ENCODE measurements at regions not wholly inside any gene's neighbourhood (a gene's known extent, or its start where the extent isn't known, plus 50 kb on each side); places are given as distances from the start of the nearest gene placed in this dataset.

DNA sequence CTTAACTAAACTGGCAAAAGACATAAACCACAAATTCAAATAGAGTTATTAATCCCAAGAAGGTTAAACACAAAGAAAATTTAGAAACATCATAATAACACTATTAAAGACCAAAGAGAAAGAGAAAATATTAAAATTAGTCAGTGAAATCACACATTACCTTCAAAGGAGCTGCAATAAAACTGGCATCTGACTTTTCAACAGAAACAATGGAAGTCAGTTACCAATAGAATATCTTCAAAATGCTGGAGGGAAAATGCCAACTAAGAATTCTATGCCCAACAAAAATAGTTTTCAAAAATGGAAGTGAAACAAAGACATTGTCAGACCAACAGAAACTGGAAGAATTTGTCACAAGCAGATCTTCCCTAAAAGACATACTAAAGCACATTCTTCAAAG lies 68.7 kb upstream of the RNF7 start:
- TF ChIP-seq CEBPB (IDR thresholded peaks at IDR 0.05; ENCODE audit: low read depth, low read length) (no peak), CTCF (conservative IDR thresholded peaks at IDR 0.05; ENCODE audit: low read depth, low read length) (no peak), POLR2A (IDR thresholded peaks at IDR 0.05; ENCODE audit: low read depth, low read length) (no peak), RFX5 (IDR thresholded peaks at IDR 0.05; ENCODE audit: low read depth, low read length) (no peak), MXI1 (IDR thresholded peaks at IDR 0.05; ENCODE audit: borderline replicate concordance, low read depth, low read length) (no peak), NFE2L2 (IDR thresholded peaks at IDR 0.05; ENCODE audit: low read depth, low read length) (no peak), BHLHE40 (IDR thresholded peaks at IDR 0.05; ENCODE audit: low read depth, low read length) (no peak), SMC3 (IDR thresholded peaks at IDR 0.05; ENCODE audit: low read depth, low read length) (no peak), MAFK (IDR thresholded peaks at IDR 0.05; ENCODE audit: low read depth, low read length) (no peak), RAD21 (IDR thresholded peaks at IDR 0.05; ENCODE audit: low read length) (no peak), RCOR1 (IDR thresholded peaks at IDR 0.05; ENCODE audit: insufficient replicate concordance, low read length) (no peak), ELK1 (IDR thresholded peaks at IDR 0.05; ENCODE audit: borderline replicate concordance, low read depth, low read length) (no peak), CHD1 (IDR thresholded peaks at IDR 0.05; ENCODE audit: low read depth, low read length) (no peak)
- TF ChIP-seq, protein P1, sequence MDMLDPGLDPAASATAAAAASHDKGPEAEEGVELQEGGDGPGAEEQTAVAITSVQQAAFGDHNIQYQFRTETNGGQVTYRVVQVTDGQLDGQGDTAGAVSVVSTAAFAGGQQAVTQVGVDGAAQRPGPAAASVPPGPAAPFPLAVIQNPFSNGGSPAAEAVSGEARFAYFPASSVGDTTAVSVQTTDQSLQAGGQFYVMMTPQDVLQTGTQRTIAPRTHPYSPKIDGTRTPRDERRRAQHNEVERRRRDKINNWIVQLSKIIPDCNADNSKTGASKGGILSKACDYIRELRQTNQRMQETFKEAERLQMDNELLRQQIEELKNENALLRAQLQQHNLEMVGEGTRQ (IDR thresholded peaks at IDR 0.05; ENCODE audit: low read depth, low read length) = no peak

Data from IMR-90 (cell line).